ENCODE measurements at regions not wholly inside any gene's neighbourhood (a gene's known extent, or its start where the extent isn't known, plus 50 kb on each side); places are given as distances from the start of the nearest gene placed in this dataset.

GRCh38 chr6:170029416-170030283 is 261.2 kb downstream of the DLL1 start:
- Histone ChIP-seq H4K8ac (ENCODE audit: low read depth, low read length) (no peak overlapping the region), H3K4me2 (ENCODE audit: insufficient read depth, low read length, poor library complexity, severe bottlenecking) (no peak overlapping the region), H3K4ac (ENCODE audit: low read length) (no peak overlapping the region), H3K79me1 (ENCODE audit: low read depth, low read length) (no peaks in the 10 kb centered on the region), H3K36me3 (replicated peaks in 1 of 2; ENCODE audit: control insufficient read depth in 2 of 2, insufficient read depth in 2 of 2, low read length in 2 of 2) (no peaks in the 10 kb centered on the region), H3K9ac (ENCODE audit: low read depth, low read length, poor library complexity) (no peak overlapping the region), H2BK120ac (ENCODE audit: low read depth, low read length) (no peak overlapping the region), H2BK12ac (ENCODE audit: low read length) (peak overlapping the region; percentile 89), H2AFZ (ENCODE audit: low read length) (no peak overlapping the region), H3K9me3 (replicated peaks in 1 of 2; ENCODE audit: control insufficient read depth in 2 of 2, insufficient read depth in 1 of 2, low read depth in 1 of 2, low read length in 2 of 2) (peaks cover 0 to 5% of the 10 kb centered on the region in 2 donors), H2BK15ac (ENCODE audit: low read length) (peak overlapping the region; percentile 79), H2AK5ac (ENCODE audit: low read depth, low read length) (peak overlapping the region; percentile 53), H2BK5ac (ENCODE audit: low read length) (peak overlapping the region; percentile 47), H3K14ac (ENCODE audit: low read length) (no peak overlapping the region), H3K4me1 (ENCODE audit: control insufficient read depth in 2 of 2, insufficient read depth in 1 of 2, low read depth in 1 of 2, low read length in 2 of 2) (peaks cover 0 to 8% of the 10 kb centered on the region in 2 donors), H3K23ac (ENCODE audit: low read depth, low read length, poor library complexity) (peak overlapping the region; percentile 22), H3K27me3 (ENCODE audit: control insufficient read depth in 3 of 3, insufficient read depth in 3 of 3, low read depth in 1 of 3, low read length in 3 of 3) (no peaks in the 10 kb centered on the region), H3K18ac (ENCODE audit: low read length) (peak overlapping the region; percentile 79), H3K27ac (replicated peaks; ENCODE audit: low read length) (no peak overlapping the region), H3K4me3 (ENCODE audit: low read length in 2 of 2) (peak overlapping the region in 1 of 2 donors; percentile 48), H4K91ac (ENCODE audit: low read depth, low read length, poor library complexity) (no peak overlapping the region)
- no CpG with 5 or more reads among the region's 23 CpGs for WGBS, 2 donors (ENCODE audit: extremely low coverage in 2 of 2, insufficient read length in 2 of 2, insufficient replicate concordance in 1 of 2)
- DNase-seq (ENCODE audit: low spot score) = no peak

- Histone ChIP-seq H3K36me3 (replicated peaks in 1 of 2; ENCODE audit: control insufficient read depth in 2 of 2, insufficient read depth in 2 of 2, low read length in 2 of 2) (no peaks in the 10 kb centered on the region), H3K4me3 (ENCODE audit: low read length in 2 of 2) (no peak overlapping the region), H3K4me1 (ENCODE audit: control insufficient read depth in 2 of 2, insufficient read depth in 1 of 2, low read depth in 1 of 2, low read length in 2 of 2) (peaks cover 0 to 8% of the 10 kb centered on the region in 2 donors), H3K14ac (ENCODE audit: low read length) (no peak overlapping the region), H2BK120ac (ENCODE audit: low read depth, low read length) (no peak overlapping the region), H3K9ac (ENCODE audit: low read depth, low read length, poor library complexity) (no peak overlapping the region), H2BK15ac (ENCODE audit: low read length) (no peak overlapping the region), H2BK5ac (ENCODE audit: low read length) (no peak overlapping the region), H3K27ac (replicated peaks; ENCODE audit: low read length) (no peak overlapping the region), H3K4me2 (ENCODE audit: insufficient read depth, low read length, poor library complexity, severe bottlenecking) (no peak overlapping the region), H3K4ac (ENCODE audit: low read length) (no peak overlapping the region), H2AK5ac (ENCODE audit: low read depth, low read length) (peak overlapping the region; percentile 3), H3K27me3 (ENCODE audit: control insufficient read depth in 3 of 3, insufficient read depth in 3 of 3, low read depth in 1 of 3, low read length in 3 of 3) (no peaks in the 10 kb centered on the region), H3K9me3 (replicated peaks in 1 of 2; ENCODE audit: control insufficient read depth in 2 of 2, insufficient read depth in 1 of 2, low read depth in 1 of 2, low read length in 2 of 2) (peaks cover 0 to 5% of the 10 kb centered on the region in 2 donors), H3K23ac (ENCODE audit: low read depth, low read length, poor library complexity) (no peak overlapping the region), H3K18ac (ENCODE audit: low read length) (no peak overlapping the region), H2AFZ (ENCODE audit: low read length) (no peak overlapping the region), H2BK12ac (ENCODE audit: low read length) (no peak overlapping the region), H4K8ac (ENCODE audit: low read depth, low read length) (no peak overlapping the region), H4K91ac (ENCODE audit: low read depth, low read length, poor library complexity) (no peak overlapping the region), H3K79me1 (ENCODE audit: low read depth, low read length) (no peaks in the 10 kb centered on the region)
- no peak for DNase-seq (ENCODE audit: low spot score)
- no CpG with 5 or more reads among the region's 23 CpGs for WGBS, 2 donors (ENCODE audit: extremely low coverage in 2 of 2, insufficient read length in 2 of 2, insufficient replicate concordance in 1 of 2)
Measured at GRCh38 chr6:170028629-170029345, 262.1 kb downstream of the DLL1 start.

- Histone ChIP-seq H2BK120ac (ENCODE audit: low read depth, low read length) (no peak overlapping the region), H3K4me1 (ENCODE audit: control insufficient read depth in 2 of 2, insufficient read depth in 1 of 2, low read depth in 1 of 2, low read length in 2 of 2) (peaks cover 0 to 8% of the 10 kb centered on the region in 2 donors), H3K4me3 (ENCODE audit: low read length in 2 of 2) (no peak overlapping the region), H3K9me3 (replicated peaks in 1 of 2; ENCODE audit: control insufficient read depth in 2 of 2, insufficient read depth in 1 of 2, low read depth in 1 of 2, low read length in 2 of 2) (no peaks in the 10 kb centered on the region), H3K4ac (ENCODE audit: low read length) (no peak overlapping the region), H3K18ac (ENCODE audit: low read length) (no peak overlapping the region), H2AFZ (ENCODE audit: low read length) (no peak overlapping the region), H3K14ac (ENCODE audit: low read length) (peak overlapping the region; percentile 85), H3K27ac (replicated peaks; ENCODE audit: low read length) (no peak overlapping the region), H2AK5ac (ENCODE audit: low read depth, low read length) (no peak overlapping the region), H3K4me2 (ENCODE audit: insufficient read depth, low read length, poor library complexity, severe bottlenecking) (no peak overlapping the region), H3K23ac (ENCODE audit: low read depth, low read length, poor library complexity) (no peak overlapping the region), H2BK12ac (ENCODE audit: low read length) (no peak overlapping the region), H4K8ac (ENCODE audit: low read depth, low read length) (no peak overlapping the region), H3K79me1 (ENCODE audit: low read depth, low read length) (no peaks in the 10 kb centered on the region), H3K27me3 (ENCODE audit: control insufficient read depth in 3 of 3, insufficient read depth in 3 of 3, low read depth in 1 of 3, low read length in 3 of 3) (peaks cover 0 to 1% (median 0%) of the 10 kb centered on the region in 3 experiments), H2BK5ac (ENCODE audit: low read length) (no peak overlapping the region), H4K91ac (ENCODE audit: low read depth, low read length, poor library complexity) (no peak overlapping the region), H3K36me3 (replicated peaks in 1 of 2; ENCODE audit: control insufficient read depth in 2 of 2, insufficient read depth in 2 of 2, low read length in 2 of 2) (no peaks in the 10 kb centered on the region), H2BK15ac (ENCODE audit: low read length) (no peak overlapping the region), H3K9ac (ENCODE audit: low read depth, low read length, poor library complexity) (no peak overlapping the region)
- DNase-seq (ENCODE audit: low spot score) = no peak
- WGBS, 2 donors (ENCODE audit: extremely low coverage in 2 of 2, insufficient read length in 2 of 2, insufficient replicate concordance in 1 of 2) = no CpG with 5 or more reads among the region's 4 CpGs
Measured at GRCh38 chr6:170027647-170028043, 263.2 kb downstream of the DLL1 start.
